Fibroblast of skin of right quadriceps (primary cell): ENCODE measurements at regions not wholly inside any gene's neighbourhood (a gene's known extent, or its start where the extent isn't known, plus 50 kb on each side); places are given as distances from the start of the nearest gene placed in this dataset.
"Not testable (repeated sequence)": the region's sequence is repeated elsewhere in the genome, so short reads cannot be mapped to it uniquely, and the experiment has no call there.

ENCODE experiments used
- DNase-seq: peaks from one replicate; pipeline ENCODE4 v3.0.0-alpha.2; 2013

DNA sequence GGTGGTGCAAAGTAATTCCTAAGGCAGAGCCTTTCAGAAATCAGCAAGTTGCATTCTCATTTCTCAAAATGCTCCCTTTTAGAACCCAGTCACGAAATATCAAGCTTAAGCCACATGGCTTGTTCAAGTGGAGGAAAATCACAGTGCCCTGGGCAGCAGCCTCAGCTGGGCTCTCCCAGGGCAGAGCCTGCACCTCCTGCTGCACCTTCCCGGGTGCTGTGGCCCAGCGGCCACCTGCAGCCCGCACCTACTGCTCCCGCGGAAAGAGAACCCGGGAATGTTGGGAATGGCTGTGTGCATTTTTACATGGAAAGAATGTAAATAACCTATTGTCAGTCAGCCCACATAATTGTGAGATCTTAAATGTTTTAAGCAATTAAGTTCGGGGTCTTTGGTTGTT lies 396.5 kb upstream of the VSTM2A start:
- no peak for DNase-seq

DNA sequence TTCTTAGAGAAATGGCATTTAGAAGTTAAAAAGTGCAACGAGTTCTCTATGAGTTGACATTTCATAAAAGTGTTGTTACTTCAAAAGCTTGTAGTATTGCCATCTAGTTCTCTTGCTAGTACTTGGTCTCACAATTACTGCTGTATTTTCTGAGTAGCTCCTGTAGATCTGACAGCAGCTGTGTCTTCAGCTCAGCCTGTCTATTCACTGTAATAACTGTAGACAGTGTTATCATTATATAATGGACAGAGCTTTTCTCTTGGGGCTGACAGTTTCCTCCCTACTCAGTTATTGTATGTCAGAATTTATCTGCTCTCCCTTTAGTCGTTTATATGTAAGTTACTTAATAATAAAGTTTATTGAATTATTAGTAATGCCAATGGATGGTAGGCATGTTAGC lies 388.7 kb upstream of the VSTM2A start:
- DNase-seq = no peak

DNA sequence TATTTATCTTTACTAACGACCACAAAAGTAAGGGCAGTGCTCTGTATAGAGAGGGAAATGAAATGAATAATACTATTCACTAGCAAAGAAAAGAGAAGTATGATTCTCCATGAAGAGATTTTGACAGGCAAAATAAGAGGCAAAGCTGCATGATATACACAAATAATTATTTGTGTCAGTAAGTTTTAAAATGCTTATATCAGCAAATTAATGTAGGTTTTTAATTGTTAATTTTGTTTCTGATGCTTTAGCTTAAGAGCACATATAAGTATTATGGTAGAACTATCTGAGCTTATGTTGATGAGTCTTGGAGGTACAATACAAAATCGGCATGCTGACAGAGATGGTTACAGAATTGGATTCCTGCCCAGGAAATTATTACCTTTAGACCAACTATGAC lies 383.1 kb upstream of the VSTM2A start:
- DNase-seq = no peak

DNA sequence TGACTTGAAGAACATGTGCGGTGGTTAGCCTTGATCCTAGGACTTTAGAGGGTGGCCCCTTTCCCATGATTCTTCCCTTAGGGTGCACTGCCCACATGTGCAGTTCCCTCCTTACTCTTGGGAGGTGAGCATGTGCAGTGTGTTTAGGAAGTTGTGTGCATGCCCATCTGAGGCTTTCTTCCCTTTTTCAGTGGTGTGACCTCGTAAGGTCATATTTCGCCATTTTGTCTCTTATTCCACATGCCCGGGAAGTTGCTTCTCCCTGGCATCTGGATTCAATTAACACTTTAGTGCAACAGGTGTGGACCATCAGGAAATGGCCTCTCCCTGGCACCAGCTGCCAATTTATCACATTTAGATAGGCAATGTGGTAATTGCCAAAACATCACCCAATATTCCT lies 380.6 kb upstream of the VSTM2A start:
- no peak for DNase-seq

DNA sequence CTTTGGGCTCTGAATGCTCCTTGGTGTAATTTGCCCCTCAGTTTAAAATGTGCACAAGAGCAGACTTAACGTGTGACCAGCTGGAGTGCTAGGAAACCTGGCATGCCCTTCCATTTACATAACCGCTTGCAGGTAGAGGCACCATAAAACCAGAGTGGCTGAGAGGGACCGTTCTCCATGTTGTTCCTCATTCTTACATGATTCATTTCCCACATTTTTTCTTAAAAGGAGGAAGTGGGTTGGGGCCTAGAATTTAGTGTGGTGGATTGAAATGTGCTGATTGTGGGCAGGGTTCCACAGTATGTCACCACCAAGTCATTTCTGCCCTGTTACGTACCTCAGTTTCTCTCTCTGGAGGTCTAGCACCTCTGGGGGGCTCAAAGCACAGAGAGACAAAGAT lies 375.8 kb upstream of the VSTM2A start:
- DNase-seq = no peak

DNA sequence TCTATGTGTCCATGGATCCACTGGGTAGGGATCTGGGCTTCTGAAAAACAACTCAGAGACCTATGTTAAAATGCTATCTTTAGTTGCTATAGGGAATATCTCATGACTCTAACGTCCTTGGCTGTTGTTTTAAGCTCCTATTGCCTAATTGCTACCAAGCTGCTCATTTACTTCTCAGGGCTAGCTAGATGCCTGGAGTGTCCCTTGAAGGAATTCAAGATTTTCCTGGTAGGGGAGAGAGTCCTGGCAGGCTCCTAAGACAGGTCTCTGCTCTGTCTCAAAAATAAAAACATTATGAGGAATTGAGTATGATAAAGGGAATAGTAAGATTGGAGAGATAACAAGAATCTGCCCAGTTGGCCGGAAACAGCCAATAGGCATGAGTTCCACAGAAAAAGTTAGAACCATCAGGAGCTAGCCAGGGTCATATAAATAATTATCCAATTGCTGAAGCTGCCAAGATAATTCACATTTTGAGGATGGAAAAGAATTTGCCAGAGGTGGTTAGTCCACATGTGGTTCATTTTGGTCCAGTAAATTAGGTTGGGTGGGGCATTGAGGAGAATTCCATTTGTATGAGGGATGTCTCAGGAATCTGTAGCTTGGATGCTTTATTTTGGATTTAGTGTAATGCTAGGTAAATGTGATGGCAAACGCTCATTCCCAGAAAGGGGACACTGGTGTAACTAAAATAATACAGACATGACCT lies 362.7 kb upstream of the VSTM2A start:
- no peak for DNase-seq

DNA sequence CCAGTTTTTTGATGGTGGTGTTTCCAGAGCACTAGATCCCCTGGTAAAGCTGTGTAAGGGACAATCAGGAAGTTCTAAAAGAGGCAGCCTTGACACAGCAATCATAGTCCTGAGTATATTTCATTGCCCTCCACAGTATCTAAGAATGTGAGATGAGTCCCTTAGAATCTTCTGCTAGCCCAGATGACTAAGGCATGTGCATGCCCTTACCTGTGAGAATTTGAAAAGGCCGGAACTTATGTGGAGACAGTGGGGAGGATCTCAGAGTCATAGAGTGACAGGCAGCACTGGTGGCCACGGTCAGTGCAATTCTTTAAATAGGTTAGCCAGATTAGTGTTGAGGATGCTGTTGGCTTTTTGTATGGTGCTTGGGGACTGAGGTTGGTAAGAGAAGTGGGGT lies 361.4 kb upstream of the VSTM2A start:
- no peak for DNase-seq

DNA sequence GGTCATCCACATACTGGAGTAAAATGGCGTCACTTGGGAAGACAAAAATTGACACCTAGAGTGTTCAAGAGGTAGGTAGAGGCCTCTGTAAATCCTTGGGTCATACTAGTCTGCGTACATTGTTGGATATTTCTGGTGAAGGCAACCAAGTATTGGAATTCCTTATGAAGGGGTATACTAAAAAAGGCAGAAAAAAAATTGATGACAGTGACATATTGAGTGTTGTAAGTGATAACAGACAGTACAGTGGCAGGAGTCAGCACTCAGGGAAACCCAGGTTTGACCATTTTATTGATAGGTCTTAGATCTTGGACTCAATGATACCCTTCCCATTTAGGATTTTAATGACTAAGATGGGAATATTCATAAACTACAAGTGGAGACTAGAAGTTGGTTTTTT lies 359.1 kb upstream of the VSTM2A start:
- no peak for DNase-seq

DNA sequence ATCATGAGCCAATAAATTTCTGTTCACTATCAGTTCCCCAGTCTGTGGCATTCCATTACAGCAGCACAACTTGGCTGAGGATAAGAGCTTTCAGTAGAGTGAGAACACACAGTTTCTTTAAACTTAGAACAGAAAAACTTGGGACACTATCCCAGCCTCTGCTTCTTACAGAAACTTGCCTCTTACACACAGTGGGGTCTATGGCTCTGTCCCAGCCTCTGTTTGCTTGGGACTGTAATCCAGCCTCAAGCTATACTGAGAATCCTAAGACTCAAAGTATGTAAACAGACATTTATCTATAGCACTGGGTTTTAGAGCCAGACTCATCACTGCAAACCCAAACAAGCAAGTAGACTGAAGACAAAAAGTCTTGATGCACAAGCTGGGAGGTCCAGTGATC lies 355.8 kb upstream of the VSTM2A start:
- DNase-seq = no peak

DNA sequence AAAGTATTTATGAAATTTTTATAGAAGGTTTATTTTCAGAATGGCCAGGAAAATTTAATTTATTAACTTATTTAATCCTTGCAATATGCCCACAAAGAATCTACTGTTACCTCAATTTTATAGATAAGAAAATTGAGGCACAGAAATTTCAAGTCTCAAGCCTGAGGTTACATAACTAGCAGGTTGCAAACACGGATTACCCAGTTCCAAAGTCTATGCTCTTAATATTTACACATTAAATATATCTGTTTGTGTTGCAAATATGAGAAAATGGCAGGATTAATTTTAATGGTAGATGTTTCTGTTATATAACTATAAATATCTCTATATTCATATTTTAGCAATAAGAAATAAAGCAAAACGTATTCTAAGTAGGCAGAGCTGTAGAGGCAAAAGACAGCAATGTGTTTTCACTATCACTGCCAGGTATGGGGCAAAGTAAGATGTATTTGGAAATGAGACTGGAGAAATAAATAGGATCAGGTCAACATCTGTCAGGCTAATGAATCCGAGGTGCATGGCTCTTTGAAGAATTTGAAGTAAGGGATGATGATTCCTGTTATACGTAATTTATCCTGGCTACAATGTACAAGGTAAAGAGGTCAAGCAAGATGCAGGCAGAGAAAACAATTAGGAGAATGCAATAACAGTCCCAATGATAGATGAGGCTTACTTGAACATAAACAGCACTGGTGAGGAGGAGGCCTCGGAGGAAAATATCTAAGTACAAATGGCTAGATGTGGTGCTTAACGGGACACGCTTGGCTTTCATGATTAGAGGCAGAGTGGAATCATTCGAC lies 354.1 kb upstream of the VSTM2A start:
- no peak for DNase-seq

DNA sequence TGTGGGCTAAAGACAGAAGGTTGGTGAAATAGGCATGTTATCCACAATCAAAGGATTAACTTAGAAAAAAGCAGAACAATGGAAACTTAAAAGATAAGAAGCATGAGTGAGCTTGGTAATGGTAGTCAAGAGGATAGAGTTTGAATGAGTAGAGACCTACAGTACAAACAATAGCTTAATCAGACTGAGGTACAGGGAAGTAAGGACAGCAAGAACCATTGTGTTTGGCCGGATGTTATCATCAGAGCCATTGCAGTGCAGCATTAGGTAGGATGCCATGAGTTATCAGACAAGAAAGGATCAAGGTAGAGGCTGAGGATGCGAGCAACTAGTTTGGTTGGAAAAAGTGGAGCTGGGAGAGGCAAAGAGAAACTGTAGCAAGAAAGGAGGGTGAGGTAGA lies 353.3 kb upstream of the VSTM2A start:
- no peak for DNase-seq

DNA sequence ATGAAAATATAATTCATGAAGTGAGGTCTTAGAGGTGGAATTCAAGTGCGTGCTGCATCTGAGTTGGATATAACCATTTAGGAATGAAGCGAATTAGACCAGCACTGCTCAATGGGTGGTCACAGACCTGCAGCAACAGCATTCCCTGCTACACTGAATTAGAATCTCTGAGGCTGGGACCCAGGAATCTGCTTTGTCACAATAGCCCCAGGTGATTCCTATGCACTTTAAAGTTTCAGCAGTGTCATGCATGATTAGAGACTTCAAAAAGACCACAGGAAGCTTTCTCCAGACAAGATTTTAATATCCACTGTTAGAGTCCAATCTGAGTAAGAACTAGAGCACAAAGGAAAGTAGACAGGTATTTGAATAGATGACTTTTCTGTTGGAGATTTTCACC lies 352.8 kb upstream of the VSTM2A start:
- no peak for DNase-seq

DNA sequence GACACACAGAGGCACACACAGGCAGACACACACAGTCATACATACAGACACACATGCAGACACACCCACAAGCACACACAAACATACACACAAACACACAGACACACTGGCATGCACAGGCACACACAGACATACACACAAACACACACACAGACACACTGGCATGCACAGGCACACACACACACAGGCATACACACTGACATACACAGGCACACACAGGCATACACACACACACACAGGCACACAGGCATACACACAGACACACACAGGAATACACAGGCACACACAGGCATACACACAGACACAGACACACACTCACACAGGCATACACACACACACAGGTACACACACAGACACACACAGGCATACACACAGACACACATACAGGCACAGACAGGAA lies 340.7 kb upstream of the VSTM2A start:
- no peak for DNase-seq

DNA sequence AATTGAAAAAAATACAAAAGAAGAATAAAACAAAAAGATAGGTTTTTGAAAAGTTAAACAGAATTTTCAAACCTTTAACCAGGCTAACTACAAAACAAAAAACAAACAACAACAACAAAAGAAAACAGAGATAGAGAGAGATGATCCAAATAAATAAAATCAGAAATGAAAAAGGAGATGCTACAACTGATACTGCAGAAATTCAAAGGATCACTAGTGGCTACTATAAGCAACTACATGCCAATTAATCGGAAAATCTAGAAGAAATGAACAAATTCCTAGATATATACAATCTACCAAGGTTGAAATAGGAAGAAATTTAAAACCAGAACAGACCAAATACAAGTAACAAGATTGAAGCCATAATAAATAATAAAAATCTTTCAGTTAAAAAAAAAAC lies 326.8 kb upstream of the VSTM2A start:
- DNase-seq = no peak

DNA sequence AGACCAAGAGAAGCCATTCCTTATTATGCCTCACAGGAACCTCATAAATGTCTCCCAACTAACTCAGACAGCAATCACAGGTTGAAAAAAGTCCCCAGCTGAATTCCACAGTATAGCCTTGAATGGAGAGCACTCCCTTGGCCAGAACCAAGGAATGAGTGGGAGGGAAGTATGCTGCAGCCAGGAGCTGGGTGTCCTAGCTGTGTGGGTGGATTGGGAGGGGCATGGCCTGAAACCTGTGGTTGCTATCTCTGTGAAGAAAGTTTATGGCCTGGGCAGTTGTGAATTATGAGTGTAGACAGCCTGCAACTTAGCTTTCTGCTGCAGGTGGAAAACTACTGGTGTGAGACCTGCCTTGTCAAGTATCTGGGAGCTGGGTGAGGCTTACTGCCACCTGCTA lies 316.1 kb upstream of the VSTM2A start:
- DNase-seq = not testable (repeated sequence)

DNA sequence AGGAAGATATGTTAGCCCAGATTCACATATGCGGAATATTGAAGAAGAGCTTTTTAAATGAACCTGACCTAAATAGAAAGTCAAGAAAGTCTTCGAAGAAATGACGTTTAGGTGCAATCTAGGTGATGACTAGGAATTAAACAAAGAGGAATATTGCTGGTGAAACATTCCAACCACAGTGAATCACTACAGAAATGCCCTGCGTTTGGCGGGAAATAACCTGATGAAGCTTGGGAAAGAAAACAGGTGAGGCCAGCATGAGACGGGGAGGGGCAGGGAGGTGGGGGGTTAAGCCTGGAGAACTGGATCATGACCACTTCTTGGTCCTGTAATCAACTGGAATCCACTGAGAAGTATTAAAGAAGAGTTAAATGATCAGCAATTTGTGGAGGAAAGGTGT lies 299.4 kb upstream of the VSTM2A start:
- DNase-seq = no peak

DNA sequence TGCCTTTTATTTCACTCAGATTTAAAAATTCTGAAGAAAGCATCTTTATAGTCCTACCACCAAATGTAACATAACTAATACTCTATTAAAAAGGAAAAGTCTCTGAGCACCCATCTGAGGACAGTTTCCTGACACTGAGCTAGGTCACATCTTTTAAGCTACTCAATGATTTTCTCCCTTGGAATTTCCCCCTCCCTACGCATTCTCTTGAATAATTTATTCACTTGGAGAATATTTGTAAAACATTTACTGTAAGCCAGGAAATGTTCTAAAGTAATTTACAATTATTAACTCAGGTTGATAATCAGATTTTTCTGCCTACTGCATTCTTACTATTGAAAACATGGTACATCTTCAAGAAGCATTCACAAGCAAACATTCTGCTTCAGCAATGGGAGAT lies 297.2 kb upstream of the VSTM2A start:
- DNase-seq = no peak

DNA sequence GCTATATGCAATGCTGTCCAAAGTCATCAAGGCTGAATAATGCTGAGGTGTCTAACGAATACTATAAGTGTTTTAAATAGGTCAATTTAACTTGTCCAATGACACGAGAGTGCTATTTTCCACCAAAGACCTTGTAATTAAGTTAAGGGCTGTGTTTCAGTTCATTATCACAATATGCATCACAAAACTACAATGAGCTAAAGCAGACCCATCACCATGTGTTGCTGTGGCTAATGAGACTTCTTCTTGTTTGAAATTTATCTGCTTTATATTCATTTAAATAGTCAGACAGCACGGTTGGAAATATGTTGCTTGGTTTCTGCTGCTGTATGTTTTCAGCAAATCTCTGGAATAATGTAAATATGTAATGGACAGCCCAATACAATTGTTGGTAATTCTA lies 292.5 kb upstream of the VSTM2A start:
- no peak for DNase-seq

DNA sequence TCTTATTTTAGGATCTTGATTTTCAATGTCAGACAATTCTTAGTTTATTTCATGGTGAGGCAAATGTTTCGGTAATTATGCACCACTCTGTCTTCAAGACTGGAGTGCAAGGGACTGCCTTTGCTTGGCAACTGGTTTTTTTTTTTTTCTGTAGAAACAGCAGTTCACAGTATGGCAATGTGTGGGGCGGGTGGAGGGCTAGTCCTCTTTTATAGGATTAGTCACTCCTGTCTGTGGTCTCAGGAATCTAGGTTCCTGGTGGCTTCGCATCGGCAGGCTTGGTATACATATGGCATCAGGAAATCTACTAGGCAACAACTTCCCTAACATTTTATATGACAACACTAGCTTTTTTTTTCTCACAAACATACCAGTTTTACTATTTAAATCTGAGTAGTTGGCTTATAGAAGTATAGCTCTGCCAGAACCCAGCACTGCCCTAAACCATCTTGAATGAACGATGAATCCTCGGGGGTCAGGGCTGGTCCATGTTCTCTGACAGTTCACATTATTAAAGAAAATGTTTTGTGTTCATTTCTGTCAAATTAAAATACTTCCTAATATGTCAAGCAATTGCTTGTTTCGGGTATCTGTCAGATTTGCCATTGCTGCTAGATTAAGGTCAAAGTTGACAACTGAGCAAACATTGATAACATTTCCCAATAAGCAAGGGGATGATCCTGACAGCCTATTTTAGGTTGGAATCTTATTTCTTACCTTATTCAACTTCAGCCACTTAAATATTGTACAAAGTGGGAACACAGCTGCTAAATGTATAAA lies 289.7 kb upstream of the VSTM2A start:
- no peak for DNase-seq

DNA sequence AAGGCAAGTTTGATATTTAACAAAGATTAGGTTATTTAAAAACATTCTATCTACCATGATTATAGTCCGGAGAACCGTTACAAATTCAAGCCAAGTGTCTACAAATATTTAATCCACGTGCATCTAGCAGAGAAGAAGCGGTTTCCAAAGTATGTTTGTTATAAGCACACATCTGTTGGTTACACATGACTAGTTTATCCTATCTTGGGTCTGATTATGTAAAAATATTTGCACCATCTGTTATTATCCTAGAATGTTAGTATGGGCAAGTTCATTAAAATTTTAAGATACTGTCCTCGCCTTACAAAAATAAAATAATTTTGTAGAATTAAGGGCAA lies 289.2 kb upstream of the VSTM2A start:
- DNase-seq = no peak

DNA sequence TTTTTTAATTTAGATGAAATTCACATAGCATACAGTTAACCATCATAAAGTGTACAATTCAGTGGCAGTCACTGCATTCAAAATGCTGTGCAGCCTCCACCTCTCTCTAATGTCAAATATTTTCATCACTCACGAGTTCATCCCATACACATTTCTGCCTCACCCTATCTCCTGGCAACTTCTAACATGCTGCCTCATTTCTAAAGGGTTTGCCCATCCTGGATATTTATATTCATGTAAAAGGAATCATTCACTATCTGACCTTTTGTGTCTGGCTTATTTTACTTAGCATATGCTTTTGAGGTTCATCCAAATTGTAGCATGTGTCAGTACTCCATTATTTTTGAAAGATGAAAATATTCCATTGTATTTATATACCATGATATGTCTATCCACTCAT lies 286.9 kb upstream of the VSTM2A start:
- no peak for DNase-seq

DNA sequence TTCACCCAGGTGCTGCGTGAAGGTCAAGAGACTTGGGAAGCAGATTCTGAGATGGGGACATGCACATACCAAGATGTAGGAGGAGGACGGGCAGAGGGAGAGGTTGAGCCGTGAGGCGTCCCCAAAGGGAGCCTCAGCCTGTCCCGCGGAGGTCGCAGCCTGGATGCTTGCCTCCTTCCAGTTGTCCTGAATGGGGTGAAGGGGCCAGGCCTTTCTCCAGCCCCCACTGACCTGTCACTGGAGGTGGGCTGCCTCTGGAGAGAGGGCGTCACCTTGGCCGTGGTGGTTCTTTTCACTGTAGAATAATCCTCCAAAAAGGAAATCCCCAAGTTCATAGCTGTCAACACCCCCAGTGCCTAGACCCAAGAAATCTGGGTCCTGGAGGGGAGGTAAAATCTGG lies 283.0 kb upstream of the VSTM2A start:
- DNase-seq = no peak

DNA sequence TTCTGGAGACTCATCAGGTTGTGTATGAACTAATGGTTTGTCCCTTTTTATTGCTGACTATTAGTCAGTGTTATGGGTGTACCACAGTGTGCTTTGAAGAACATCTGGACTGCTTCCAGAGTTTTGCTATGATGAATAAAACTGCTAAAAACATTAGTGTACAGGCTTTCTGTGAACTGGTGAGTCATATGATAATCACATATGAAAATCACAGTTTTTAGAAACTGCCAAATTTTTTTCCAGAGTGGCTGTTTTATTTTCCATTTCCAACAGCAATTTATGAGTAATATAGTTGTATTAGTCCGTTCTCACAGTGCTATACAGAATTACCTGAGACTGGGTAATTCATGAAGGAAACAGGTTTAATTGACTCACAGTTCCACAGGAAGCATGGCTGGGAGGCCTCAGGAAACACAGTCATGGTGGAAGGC lies 281.2 kb upstream of the VSTM2A start:
- peak; percentile 1 for DNase-seq

DNA sequence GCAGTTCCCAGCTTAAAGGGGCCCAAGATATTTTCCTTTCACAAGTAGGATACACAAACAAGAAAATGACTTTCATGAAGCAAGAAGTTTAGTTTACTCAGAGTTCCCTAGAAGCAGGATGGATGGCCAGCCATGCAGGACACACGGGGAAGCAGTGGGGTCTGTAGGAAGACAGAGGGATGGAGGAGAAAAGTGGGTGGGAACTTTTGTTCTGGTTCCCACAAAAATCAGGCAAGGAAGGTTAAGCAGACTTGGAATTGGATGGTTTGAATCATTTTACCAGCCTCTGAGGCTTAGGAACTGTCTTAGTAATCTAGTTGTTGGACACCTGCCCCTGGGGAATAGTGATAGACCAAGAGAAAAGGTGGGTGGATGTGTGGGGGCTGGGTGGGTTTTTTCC lies 263.3 kb upstream of the VSTM2A start:
- DNase-seq = no peak
